ENCODE measurements at regions not wholly inside any gene's neighbourhood (a gene's known extent, or its start where the extent isn't known, plus 50 kb on each side); places are given as distances from the start of the nearest gene placed in this dataset.

DNA sequence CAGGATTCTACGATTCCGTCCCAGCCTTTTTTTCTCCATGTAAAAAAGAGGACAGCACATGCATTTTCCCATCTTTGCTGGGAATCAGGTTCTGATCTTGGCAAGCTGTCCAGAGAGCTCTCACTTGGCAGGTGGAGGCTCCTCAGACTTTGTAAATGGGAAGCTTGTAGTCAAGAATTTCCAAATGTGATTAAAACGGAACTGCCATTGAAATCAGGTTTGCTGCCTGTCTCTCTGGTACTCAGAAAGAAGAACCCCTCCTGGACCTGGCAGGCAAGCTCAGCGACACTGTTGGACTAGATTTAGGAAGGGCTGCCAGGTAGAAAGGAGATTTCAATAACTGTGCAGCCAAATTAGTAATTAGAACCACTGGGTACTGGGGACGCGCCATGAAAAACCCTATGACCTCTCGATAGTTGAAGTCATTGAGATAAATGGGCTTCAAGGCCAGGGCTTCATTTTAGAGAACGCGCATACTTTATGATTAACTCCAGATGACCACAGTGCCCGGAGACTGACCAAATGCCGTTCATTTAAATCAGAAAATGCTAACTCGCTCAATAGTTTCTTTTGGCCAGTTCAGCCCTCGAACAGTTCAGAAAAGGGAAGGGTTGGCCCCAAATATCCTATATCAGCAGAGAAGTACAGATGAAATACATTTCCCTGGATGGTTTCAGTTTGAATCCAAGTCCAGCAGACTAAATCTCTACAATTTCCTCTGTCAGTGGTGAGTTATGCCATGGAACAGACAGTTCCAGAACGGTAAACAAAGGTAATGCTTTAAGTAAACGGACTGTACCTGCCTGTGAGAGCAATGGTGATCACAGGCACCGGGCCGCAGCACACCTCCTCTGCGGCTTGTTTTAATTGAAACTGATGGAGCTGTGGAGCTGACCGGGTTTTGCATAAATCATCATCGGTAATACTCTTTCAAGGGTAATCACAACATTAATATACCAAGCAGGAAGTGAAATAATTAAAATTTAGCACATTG, 517.4 kb downstream of the RFC3 start:
- no peaks in the 10 kb centered on the region for H3K4me1 ChIP-seq (ENCODE audit: control insufficient read depth, insufficient read depth, low read length)
- H3K36me3 ChIP-seq (ENCODE audit: control insufficient read depth, insufficient read depth, low read length), result no peaks in the 10 kb centered on the region
- H3K27me3 ChIP-seq (ENCODE audit: control insufficient read depth, insufficient read depth, low read length), result no peaks in the 10 kb centered on the region
- no peak overlapping the region for H3K4me3 ChIP-seq (ENCODE audit: low read length)
- H3K27ac ChIP-seq (ENCODE audit: low read depth, low read length), result no peak overlapping the region
- H3K9ac ChIP-seq (ENCODE audit: low read length), result no peak overlapping the region

GRCh38 chr13:34338102-34338501, 520.2 kb downstream of the RFC3 start:
- H3K4me1 ChIP-seq (ENCODE audit: control insufficient read depth, insufficient read depth, low read length), result no peaks in the 10 kb centered on the region
- no peak overlapping the region for H3K27ac ChIP-seq (ENCODE audit: low read depth, low read length)
- H3K4me3 ChIP-seq (ENCODE audit: low read length), result no peak overlapping the region

DNA sequence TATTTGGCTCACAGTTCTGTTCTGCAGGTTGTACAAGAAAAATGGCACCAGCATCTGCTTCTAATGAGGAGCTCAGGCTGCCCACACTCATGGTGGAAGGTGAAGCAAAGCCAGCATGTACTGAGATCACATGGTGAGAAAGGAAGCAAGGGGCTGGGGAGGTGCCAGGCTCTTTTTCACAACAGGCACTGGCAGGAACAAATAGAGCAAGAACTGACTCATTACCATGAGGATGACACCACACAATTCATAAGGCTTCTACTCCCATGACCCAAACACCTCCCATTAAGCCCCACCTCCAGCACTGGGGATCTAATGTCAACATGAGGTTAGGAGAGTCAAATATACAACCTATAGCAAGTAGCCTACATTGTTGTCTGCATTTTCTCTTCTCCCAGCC, 522.6 kb downstream of the RFC3 start:
- Histone ChIP-seq H3K9ac (ENCODE audit: low read length) (no peak overlapping the region), H3K36me3 (ENCODE audit: control insufficient read depth, insufficient read depth, low read length) (no peaks in the 10 kb centered on the region), H3K27ac (ENCODE audit: low read depth, low read length) (no peak overlapping the region), H3K4me3 (ENCODE audit: low read length) (no peak overlapping the region), H3K27me3 (ENCODE audit: control insufficient read depth, insufficient read depth, low read length) (no peaks in the 10 kb centered on the region), H3K4me1 (ENCODE audit: control insufficient read depth, insufficient read depth, low read length) (no peaks in the 10 kb centered on the region)

More at GRCh38 chr13:34338102-34338501, 520.2 kb downstream of the RFC3 start:
- H3K36me3 ChIP-seq (ENCODE audit: control insufficient read depth, insufficient read depth, low read length), result no peaks in the 10 kb centered on the region
- no peak overlapping the region for H3K9ac ChIP-seq (ENCODE audit: low read length)
- H3K27me3 ChIP-seq (ENCODE audit: control insufficient read depth, insufficient read depth, low read length), result no peaks in the 10 kb centered on the region

DNA sequence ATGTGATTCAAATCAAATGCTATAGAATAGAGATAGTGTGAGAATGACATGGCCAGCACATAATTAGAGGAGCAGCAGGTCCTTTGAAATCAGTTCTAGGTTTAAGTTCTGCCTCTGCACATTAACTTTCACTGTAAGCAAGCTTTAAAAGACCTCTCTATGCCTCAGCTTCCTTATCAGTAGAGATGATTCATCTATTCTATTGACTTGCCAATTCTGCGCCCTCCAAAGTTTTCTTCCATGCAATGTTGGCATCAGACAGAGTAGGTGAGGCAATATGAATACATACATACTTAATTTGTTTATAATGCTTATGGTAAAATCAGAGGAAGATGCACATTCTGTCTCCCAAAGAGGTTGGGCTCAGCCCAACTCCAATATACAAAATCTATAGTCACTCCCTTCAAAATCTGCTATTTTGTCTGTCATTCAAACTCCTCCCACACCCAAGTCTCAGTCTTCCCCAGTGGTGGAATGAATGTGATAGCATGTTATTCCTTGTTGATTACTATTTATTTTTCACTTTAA, 525.5 kb downstream of the RFC3 start:
- no peak overlapping the region for H3K4me3 ChIP-seq (ENCODE audit: low read length)
- no peak overlapping the region for H3K9ac ChIP-seq (ENCODE audit: low read length)
- no peak overlapping the region for H3K27ac ChIP-seq (ENCODE audit: low read depth, low read length)
- no peaks in the 10 kb centered on the region for H3K36me3 ChIP-seq (ENCODE audit: control insufficient read depth, insufficient read depth, low read length)
- H3K4me1 ChIP-seq (ENCODE audit: control insufficient read depth, insufficient read depth, low read length), result peaks cover 3% of the 10 kb centered on the region
- H3K27me3 ChIP-seq (ENCODE audit: control insufficient read depth, insufficient read depth, low read length), result no peaks in the 10 kb centered on the region

- peaks cover 3% of the 10 kb centered on the region for H3K4me1 ChIP-seq (ENCODE audit: control insufficient read depth, insufficient read depth, low read length)
- H3K27ac ChIP-seq (ENCODE audit: low read depth, low read length), result no peak overlapping the region
- H3K4me3 ChIP-seq (ENCODE audit: low read length), result no peak overlapping the region
- no peaks in the 10 kb centered on the region for H3K27me3 ChIP-seq (ENCODE audit: control insufficient read depth, insufficient read depth, low read length)
- H3K9ac ChIP-seq (ENCODE audit: low read length), result no peak overlapping the region
- H3K36me3 ChIP-seq (ENCODE audit: control insufficient read depth, insufficient read depth, low read length), result no peaks in the 10 kb centered on the region
Measured at GRCh38 chr13:34344816-34345215, 526.9 kb downstream of the RFC3 start.

DNA sequence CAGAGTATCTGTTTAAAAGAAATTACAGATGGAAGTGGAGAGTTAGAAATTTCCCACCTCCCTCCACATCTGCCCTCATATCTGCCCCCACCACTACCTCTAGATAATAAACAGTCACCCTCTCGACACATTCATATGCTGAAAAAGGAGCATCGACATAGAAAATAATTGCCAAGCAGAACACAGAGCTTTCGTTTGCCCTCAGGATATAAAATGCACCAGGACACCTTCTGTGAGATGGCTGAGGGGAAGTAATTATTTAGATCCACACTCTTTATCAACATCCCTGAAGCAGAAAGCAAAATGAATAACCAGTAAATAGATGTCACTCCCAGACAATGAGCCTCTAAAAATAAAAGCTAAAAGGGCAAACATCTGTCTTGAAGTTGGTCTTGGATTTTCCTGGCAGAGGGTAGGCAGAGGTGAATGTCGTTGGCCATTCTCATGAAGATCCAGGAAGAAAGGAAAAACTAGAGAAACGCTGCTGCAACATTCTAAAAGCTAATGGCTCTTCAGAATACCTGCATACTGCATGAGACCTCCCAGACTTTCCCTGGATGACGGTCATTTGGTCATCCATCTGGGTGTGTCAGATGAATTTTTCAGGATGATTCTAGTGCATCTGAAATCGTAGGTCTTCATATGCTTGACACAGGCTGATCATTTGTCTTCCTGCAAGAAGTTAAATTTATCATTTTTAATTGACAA, 527.5 kb downstream of the RFC3 start:
- no peak overlapping the region for H3K4me3 ChIP-seq (ENCODE audit: low read length)
- no peak overlapping the region for H3K27ac ChIP-seq (ENCODE audit: low read depth, low read length)
- H3K36me3 ChIP-seq (ENCODE audit: control insufficient read depth, insufficient read depth, low read length), result no peaks in the 10 kb centered on the region
- H3K27me3 ChIP-seq (ENCODE audit: control insufficient read depth, insufficient read depth, low read length), result no peaks in the 10 kb centered on the region
- H3K9ac ChIP-seq (ENCODE audit: low read length), result no peak overlapping the region
- peaks cover 3% of the 10 kb centered on the region for H3K4me1 ChIP-seq (ENCODE audit: control insufficient read depth, insufficient read depth, low read length)

DNA sequence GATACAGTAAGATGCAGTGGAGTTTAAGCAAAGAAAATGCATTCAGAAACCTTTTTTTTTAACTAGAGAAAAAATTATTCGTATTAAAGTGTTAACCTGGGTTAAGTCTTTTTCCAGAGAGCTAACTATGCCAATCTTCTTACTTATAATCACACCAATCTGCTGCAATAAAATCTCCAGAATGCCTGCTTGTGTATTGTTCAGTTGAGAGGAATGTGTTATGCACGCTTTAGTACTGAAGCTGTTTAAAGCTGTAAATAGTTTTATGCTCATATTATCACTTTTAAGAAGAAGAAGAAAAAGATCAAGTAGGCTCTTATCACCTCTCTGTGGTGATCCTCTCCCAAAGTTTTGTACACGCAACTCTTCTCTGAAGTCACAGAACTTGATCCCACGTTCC, 528.7 kb downstream of the RFC3 start:
- H3K27ac ChIP-seq (ENCODE audit: low read depth, low read length), result no peak overlapping the region
- H3K36me3 ChIP-seq (ENCODE audit: control insufficient read depth, insufficient read depth, low read length), result no peaks in the 10 kb centered on the region
- H3K4me1 ChIP-seq (ENCODE audit: control insufficient read depth, insufficient read depth, low read length), result peaks cover 3% of the 10 kb centered on the region
- H3K4me3 ChIP-seq (ENCODE audit: low read length), result no peak overlapping the region
- no peak overlapping the region for H3K9ac ChIP-seq (ENCODE audit: low read length)
- no peaks in the 10 kb centered on the region for H3K27me3 ChIP-seq (ENCODE audit: control insufficient read depth, insufficient read depth, low read length)

GRCh38 chr13:34347784-34348573, 530.0 kb downstream of the RFC3 start:
- Histone ChIP-seq H3K4me3 (ENCODE audit: low read length) (no peak overlapping the region), H3K36me3 (ENCODE audit: control insufficient read depth, insufficient read depth, low read length) (no peaks in the 10 kb centered on the region), H3K27me3 (ENCODE audit: control insufficient read depth, insufficient read depth, low read length) (no peaks in the 10 kb centered on the region), H3K27ac (ENCODE audit: low read depth, low read length) (no peak overlapping the region), H3K9ac (ENCODE audit: low read length) (no peak overlapping the region), H3K4me1 (ENCODE audit: control insufficient read depth, insufficient read depth, low read length) (peaks cover 3% of the 10 kb centered on the region)

DNA sequence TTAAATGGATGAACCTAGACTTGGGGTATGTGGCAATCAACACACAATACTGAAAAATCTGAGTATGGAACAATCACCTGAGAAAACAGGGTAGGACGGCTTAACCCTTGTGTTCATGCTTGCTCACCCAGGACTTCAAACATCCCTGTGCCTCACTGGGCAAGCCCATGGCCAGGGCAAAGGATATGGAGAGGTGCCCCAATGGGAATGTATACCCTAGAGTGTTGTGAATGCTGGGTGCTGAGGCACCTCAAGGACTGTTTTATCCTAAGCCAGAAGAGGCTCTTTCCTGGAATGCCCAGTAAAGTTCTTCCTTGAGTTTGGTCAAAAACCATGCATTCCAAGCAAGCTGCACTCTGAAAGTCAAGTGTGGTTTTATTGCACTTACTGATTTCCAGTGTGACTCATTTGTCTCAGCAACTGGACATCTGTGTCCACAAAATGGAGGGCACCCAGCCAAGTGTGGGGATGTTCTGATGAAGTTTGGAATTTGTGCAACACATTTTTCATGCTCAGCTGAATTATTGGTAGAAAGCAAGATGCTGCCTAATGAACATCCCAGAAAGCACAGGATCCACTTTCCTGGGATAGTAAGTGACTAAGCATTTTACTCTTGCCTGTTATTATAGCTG, 531.3 kb downstream of the RFC3 start:
- no peaks in the 10 kb centered on the region for H3K36me3 ChIP-seq (ENCODE audit: control insufficient read depth, insufficient read depth, low read length)
- no peak overlapping the region for H3K4me3 ChIP-seq (ENCODE audit: low read length)
- H3K4me1 ChIP-seq (ENCODE audit: control insufficient read depth, insufficient read depth, low read length), result peaks cover 3% of the 10 kb centered on the region
- no peak overlapping the region for H3K9ac ChIP-seq (ENCODE audit: low read length)
- H3K27me3 ChIP-seq (ENCODE audit: control insufficient read depth, insufficient read depth, low read length), result no peaks in the 10 kb centered on the region
- no peak overlapping the region for H3K27ac ChIP-seq (ENCODE audit: low read depth, low read length)

DNA sequence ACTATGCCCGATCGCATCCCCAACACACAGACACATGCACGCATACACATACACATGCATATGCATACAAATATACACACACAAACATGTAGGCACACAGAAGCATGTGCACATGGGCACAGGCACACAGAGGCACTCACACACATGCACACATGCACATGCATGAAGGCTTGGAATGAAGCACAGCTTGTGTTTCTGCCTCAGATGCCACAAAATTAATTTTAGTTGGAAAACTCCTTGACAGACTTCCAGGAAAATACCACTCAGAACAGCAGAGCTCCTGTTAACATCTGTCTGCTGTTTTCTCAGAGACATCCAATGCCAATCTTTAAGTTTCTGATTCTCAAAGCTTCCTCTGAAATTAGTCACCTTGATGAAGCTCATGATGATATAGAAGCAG, 532.7 kb downstream of the RFC3 start:
- Histone ChIP-seq H3K36me3 (ENCODE audit: control insufficient read depth, insufficient read depth, low read length) (no peaks in the 10 kb centered on the region), H3K4me1 (ENCODE audit: control insufficient read depth, insufficient read depth, low read length) (peaks cover 3% of the 10 kb centered on the region), H3K9ac (ENCODE audit: low read length) (no peak overlapping the region), H3K27ac (ENCODE audit: low read depth, low read length) (no peak overlapping the region), H3K27me3 (ENCODE audit: control insufficient read depth, insufficient read depth, low read length) (no peaks in the 10 kb centered on the region), H3K4me3 (ENCODE audit: low read length) (no peak overlapping the region)

DNA sequence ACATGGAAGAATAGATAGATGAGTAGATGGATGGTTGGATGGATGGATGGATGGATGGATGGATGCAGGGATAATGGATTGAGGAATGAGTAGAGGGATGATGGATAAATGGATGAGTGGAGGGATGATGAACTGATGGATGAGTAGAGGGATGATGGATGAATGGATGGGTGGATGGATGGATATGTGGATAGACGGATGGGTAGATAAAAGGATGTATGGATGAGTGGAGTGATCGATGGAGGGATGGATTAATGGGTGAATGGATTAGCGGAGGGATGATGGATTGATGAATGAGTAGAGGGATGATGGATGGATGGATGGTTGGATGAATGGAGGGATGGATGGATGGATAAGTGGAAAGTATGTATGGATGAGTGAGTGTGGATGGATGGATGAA, 533.2 kb downstream of the RFC3 start:
- Histone ChIP-seq H3K4me3 (ENCODE audit: low read length) (no peak overlapping the region), H3K27ac (ENCODE audit: low read depth, low read length) (no peak overlapping the region), H3K4me1 (ENCODE audit: control insufficient read depth, insufficient read depth, low read length) (peaks cover 3% of the 10 kb centered on the region), H3K36me3 (ENCODE audit: control insufficient read depth, insufficient read depth, low read length) (no peaks in the 10 kb centered on the region), H3K27me3 (ENCODE audit: control insufficient read depth, insufficient read depth, low read length) (no peaks in the 10 kb centered on the region), H3K9ac (ENCODE audit: low read length) (no peak overlapping the region)
